Small intestine (tissue), 7 donors: ENCODE measurements at regions not wholly inside any gene's neighbourhood (a gene's known extent, or its start where the extent isn't known, plus 50 kb on each side); places are given as distances from the start of the nearest gene placed in this dataset.

Experiments used
- DNase-seq, 2 donors: peaks; one replicate each; pipeline versions ENCODE4 v3.0.0 to v3.0.0-alpha.2; 2013
- FAIRE-seq: peaks from 2 replicates; lab custom pipeline; 2012; peaks lifted over from hg19 to GRCh38; lab: Jason Lieb, UNC
- H3K27ac ChIP-seq, 3 donors: one replicate each; pipeline ENCODE4 v1.5.1; 2013; ENCODE audit warnings: low read length in 2 of 3, mild to moderate bottlenecking in 2 of 3, control low read depth in 1 of 3, inconsistent platforms in 1 of 3, low read depth in 1 of 3, moderate library complexity in 1 of 3
- H3K27me3 ChIP-seq, 3 donors: one replicate each; pipeline ENCODE4 v1.6.1; 2013; ENCODE audit warnings: low read length in 3 of 3, inconsistent platforms in 1 of 3; ENCODE audit not compliant: control insufficient read depth in 3 of 3, insufficient read depth in 3 of 3
- H3K36me3 ChIP-seq, 3 donors: one replicate each; pipeline ENCODE4 v1.6.1; 2013; ENCODE audit warnings: low read length in 3 of 3, inconsistent platforms in 1 of 3, low read depth in 1 of 3, mild to moderate bottlenecking in 1 of 3, moderate library complexity in 1 of 3; ENCODE audit not compliant: control insufficient read depth in 3 of 3, insufficient read depth in 2 of 3
- H3K4me1 ChIP-seq, 3 donors: one replicate each; pipeline ENCODE4 v1.6.1; 2013; ENCODE audit warnings: low read length in 2 of 3, inconsistent platforms in 1 of 3, low read depth in 1 of 3, mild to moderate bottlenecking in 1 of 3, moderate library complexity in 1 of 3; ENCODE audit not compliant: control insufficient read depth in 3 of 3, insufficient read depth in 2 of 3
- H3K4me3 ChIP-seq, 3 donors: one replicate each; pipeline ENCODE4 v1.5.1; 2013; ENCODE audit warnings: low read length in 3 of 3, control low read depth in 1 of 3, inconsistent platforms in 1 of 3, low read depth in 1 of 3, mild to moderate bottlenecking in 1 of 3, moderate library complexity in 1 of 3
- H3K9me3 ChIP-seq, 2 donors: one replicate each; pipeline ENCODE4 v1.6.1; 2013; ENCODE audit warnings: low read depth in 1 of 2, low read length in 1 of 2; ENCODE audit not compliant: control insufficient read depth in 2 of 2, insufficient read depth in 1 of 2
- WGBS, 3 donors: extraction: QIAGEN DNeasy Blood & Tissue Kit; methylation state at CpG; one replicate each; pipeline ENCODE4 v1.1.7; 2013; 5-methylcytosine and 5-hydroxymethylcytosine counted together
- donor health status: healthy with polysubstance abuse.
- donor health status: control.
- donor health status: control.
- donor health status: Bipolar disorder and iron deficiency.
- donor health status: healthy.

- H3K36me3 ChIP-seq: no peaks in the 10 kb centered on the region
- FAIRE-seq (no peak), DNase-seq (no peak)
- 89 to 90% (median 89%) methylated on average over 12 of the region's 12 CpGs for WGBS, 3 donors
- peaks cover 0 to 12% of the 10 kb centered on the region in 2 donors for H3K9me3 ChIP-seq
- no peaks in the 10 kb centered on the region for H3K4me1 ChIP-seq
- no peak overlapping the region for H3K4me3 ChIP-seq
- no peaks in the 10 kb centered on the region for H3K27me3 ChIP-seq
- H3K27ac ChIP-seq: no peak overlapping the region
Observed at GRCh38 chr5:63570752-63571151, 391.5 kb downstream of the HTR1A start.

- H3K4me1 ChIP-seq: no peaks in the 10 kb centered on the region
- no peak overlapping the region for H3K27ac ChIP-seq
- no peaks in the 10 kb centered on the region for H3K36me3 ChIP-seq
- FAIRE-seq (no peak), DNase-seq (no peak)
- H3K4me3 ChIP-seq: no peak overlapping the region
- WGBS, 3 donors: 73 to 85% (median 81%) methylated on average over 3 of the region's 3 CpGs
- H3K27me3 ChIP-seq: no peaks in the 10 kb centered on the region
- peaks cover 5 to 30% of the 10 kb centered on the region in 2 donors for H3K9me3 ChIP-seq
Observed at GRCh38 chr5:63564789-63565188, 397.5 kb downstream of the HTR1A start.

GRCh38 chr5:63563008-63563917 is 399.0 kb downstream of the HTR1A start:
- Histone ChIP-seq H3K27ac (no peak overlapping the region), H3K4me3 (no peak overlapping the region), H3K4me1 (no peaks in the 10 kb centered on the region), H3K9me3 (peaks cover 5 to 30% of the 10 kb centered on the region in 2 donors), H3K27me3 (no peaks in the 10 kb centered on the region), H3K36me3 (no peaks in the 10 kb centered on the region)
- no peak for DNase-seq
- WGBS, 3 donors: 86 to 90% (median 86%) methylated on average over 20 of the region's 20 CpGs
- no peak for FAIRE-seq

GRCh38 chr5:63555874-63556273 is 406.4 kb downstream of the HTR1A start:
- Histone ChIP-seq H3K9me3 (no peaks in the 10 kb centered on the region), H3K27me3 (no peaks in the 10 kb centered on the region), H3K4me1 (no peaks in the 10 kb centered on the region), H3K36me3 (no peaks in the 10 kb centered on the region), H3K27ac (no peak overlapping the region), H3K4me3 (no peak overlapping the region)
- FAIRE-seq (no peak), DNase-seq (no peak)
- 72 to 77% (median 72%) methylated on average over 4 of the region's 4 CpGs for WGBS, 3 donors

GRCh38 chr5:63554191-63554590 is 408.1 kb downstream of the HTR1A start:
- peak; percentile 1 to 3 for DNase-seq
- H3K4me3 ChIP-seq: no peak overlapping the region
- no peaks in the 10 kb centered on the region for H3K36me3 ChIP-seq
- no peak overlapping the region for H3K27ac ChIP-seq
- H3K4me1 ChIP-seq: no peaks in the 10 kb centered on the region
- H3K27me3 ChIP-seq: no peaks in the 10 kb centered on the region
- WGBS, 3 donors: 27 to 48% (median 46%) methylated on average over 3 of the region's 3 CpGs
- no peaks in the 10 kb centered on the region for H3K9me3 ChIP-seq
- FAIRE-seq: no peak

GRCh38 chr5:63553073-63553472 is 409.2 kb downstream of the HTR1A start:
- no peaks in the 10 kb centered on the region for H3K4me1 ChIP-seq
- H3K27ac ChIP-seq: no peak overlapping the region
- no peaks in the 10 kb centered on the region for H3K9me3 ChIP-seq
- 85 to 97% (median 94%) methylated on average over 1 of the region's 1 CpG for WGBS, 3 donors
- H3K4me3 ChIP-seq: no peak overlapping the region
- H3K36me3 ChIP-seq: no peaks in the 10 kb centered on the region
- DNase-seq: no peak
- no peaks in the 10 kb centered on the region for H3K27me3 ChIP-seq
- no peak for FAIRE-seq

- no peaks in the 10 kb centered on the region for H3K36me3 ChIP-seq
- no peak overlapping the region for H3K27ac ChIP-seq
- peaks cover 0 to 2% of the 10 kb centered on the region in 2 donors for H3K9me3 ChIP-seq
- no peaks in the 10 kb centered on the region for H3K27me3 ChIP-seq
- DNase-seq (no peak), FAIRE-seq (no peak)
- no peak overlapping the region for H3K4me3 ChIP-seq
- H3K4me1 ChIP-seq: no peaks in the 10 kb centered on the region
Observed at GRCh38 chr5:63535840-63536602, 426.2 kb downstream of the HTR1A start.

GRCh38 chr5:63524281-63524680 is 438.0 kb downstream of the HTR1A start:
- no peak for DNase-seq
- no peaks in the 10 kb centered on the region for H3K36me3 ChIP-seq
- no peak for FAIRE-seq
- no peak overlapping the region for H3K27ac ChIP-seq
- 21 to 58% (median 27%) methylated on average over 1 of the region's 1 CpG for WGBS, 3 donors
- H3K27me3 ChIP-seq: no peaks in the 10 kb centered on the region
- H3K4me1 ChIP-seq: no peaks in the 10 kb centered on the region
- no peak overlapping the region for H3K4me3 ChIP-seq
- H3K9me3 ChIP-seq: no peaks in the 10 kb centered on the region
